GM23338 (cell line): ENCODE measurements at regions not wholly inside any gene's neighbourhood (a gene's known extent, or its start where the extent isn't known, plus 50 kb on each side); places are given as distances from the start of the nearest gene placed in this dataset.

Source experiments
- CREB1 ChIP-seq: fragments of 250-450 bp; sonication (Bioruptor Pico); IDR thresholded peaks from 2 replicates; pipeline ENCODE4 v1.5.0; 2020; ENCODE audit warnings: low read depth, mild to moderate bottlenecking, moderate library complexity
- CTCF ChIP-seq, 2 experiments: fragments of 200-600 bp in 1 of 2; sonication (generic) in 1 of 2; conservative IDR thresholded peaks; 2 replicates each; pipeline versions ENCODE4 v1.5.1 to v1.6.1; 2016 to 2017; ENCODE audit warnings: antibody characterized with exemption in 2 of 2, low read depth in 2 of 2, mild to moderate bottlenecking in 2 of 2, moderate library complexity in 1 of 2
- ETS1 ChIP-seq: IDR thresholded peaks from 2 replicates; pipeline ENCODE4 v1.6.1; 2016; ENCODE audit warnings: antibody characterized with exemption
- EZH2 ChIP-seq: fragments of 200-600 bp; sonication (generic); IDR thresholded peaks from one replicate; pipeline ENCODE4 v1.8.0; 2017; ENCODE audit warnings: antibody characterized with exemption, mild to moderate bottlenecking, low read depth; ENCODE audit not compliant: unreplicated experiment
- EZH2phosphoT487 ChIP-seq: fragments of 200-600 bp; sonication (generic); IDR thresholded peaks from one replicate; pipeline ENCODE4 v1.8.1; 2018; ENCODE audit warnings: antibody characterized with exemption; ENCODE audit not compliant: unreplicated experiment
- JUNB ChIP-seq: IDR thresholded peaks from one replicate; pipeline ENCODE4 v1.6.1; 2016; ENCODE audit warnings: antibody characterized with exemption; ENCODE audit not compliant: unreplicated experiment
- NANOG ChIP-seq: IDR thresholded peaks from 2 replicates; pipeline ENCODE4 v1.6.1; 2016; ENCODE audit warnings: antibody characterized with exemption, borderline replicate concordance
- POLR2AphosphoS5 ChIP-seq: IDR thresholded peaks from 2 replicates; pipeline ENCODE4 v1.6.1; 2016; ENCODE audit warnings: antibody characterized with exemption, low read depth
- REST ChIP-seq: IDR thresholded peaks from one replicate; pipeline ENCODE4 v1.6.1; 2018; ENCODE audit warnings: antibody characterized with exemption; ENCODE audit not compliant: unreplicated experiment
- STAT1 ChIP-seq: IDR thresholded peaks from one replicate; pipeline ENCODE4 v1.6.1; 2016; ENCODE audit warnings: antibody characterized with exemption; ENCODE audit not compliant: unreplicated experiment
- ZNF114 ChIP-seq: fragments of 250-450 bp; sonication (Bioruptor Pico); IDR thresholded peaks from 2 replicates; pipeline ENCODE4 v1.5.0; 2020; ENCODE audit warnings: mild to moderate bottlenecking, moderate library complexity
- ZNF331 ChIP-seq: fragments of 250-450 bp; sonication (Bioruptor Pico); IDR thresholded peaks from 2 replicates; pipeline ENCODE4 v1.5.0; 2020; ENCODE audit warnings: low read depth, mild to moderate bottlenecking, moderate library complexity
- ZNF462 ChIP-seq: fragments of 250-450 bp; sonication (Bioruptor Pico); IDR thresholded peaks from 2 replicates; pipeline ENCODE4 v1.5.0; 2020; ENCODE audit warnings: mild to moderate bottlenecking, moderate library complexity

GRCh38 chr2:76050196-76050595, 339.5 kb upstream of the GCFC2 start:
- TF ChIP-seq CTCF (conservative IDR thresholded peaks at IDR 0.05; ENCODE audit: low read depth in 2 of 2) (peak; percentile 51 to 60), EZH2phosphoT487 (no peak), EZH2 (no peak), REST (no peak), ZNF331 (no peak), POLR2AphosphoS5 (no peak), CREB1 (CRISPR knock-in tag) (no peak), JUNB (no peak), ETS1 (no peak), ZNF114 (CRISPR knock-in tag) (no peak), ZNF462 (CRISPR knock-in tag) (no peak), NANOG (no peak), STAT1 (no peak)
